SHP77 treated with DMSO at 0.1 percent for 48 hours (cell line): ENCODE measurements at regions not wholly inside any gene's neighbourhood (a gene's known extent, or its start where the extent isn't known, plus 50 kb on each side); places are given as distances from the start of the nearest gene placed in this dataset.
"Not testable (repeated sequence)": the region's sequence is repeated elsewhere in the genome, so short reads cannot be mapped to it uniquely, and the experiment has no call there.

Experiments
- DNase-seq: peaks from one replicate; lab custom pipeline; 2025; lab: John Stamatoyannopoulos, UW

- DNase-seq, result no peak
Measured at GRCh38 chr17:33944412-33944811, 310.7 kb upstream of the CCL2 start.

DNA sequence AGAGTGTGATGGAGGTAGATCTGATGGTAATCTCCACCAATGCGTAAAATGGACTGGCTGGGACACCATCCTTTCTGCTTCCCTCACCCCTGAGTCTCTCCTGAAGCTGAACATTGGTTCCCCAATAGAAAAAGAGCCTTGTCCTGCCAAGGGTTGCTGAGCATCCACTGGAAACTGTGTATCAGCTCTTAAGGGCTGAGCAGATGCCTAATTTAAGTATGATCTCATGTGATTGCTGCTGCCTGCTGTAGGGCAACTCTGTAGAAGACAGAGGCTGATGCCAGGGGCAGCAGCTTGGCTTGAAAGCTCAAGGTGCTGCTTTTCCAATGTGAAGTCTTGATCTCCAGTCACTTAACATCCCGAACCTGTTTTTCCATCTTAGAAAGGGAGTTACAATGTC lies 310.3 kb upstream of the CCL2 start:
- no peak for DNase-seq

DNA sequence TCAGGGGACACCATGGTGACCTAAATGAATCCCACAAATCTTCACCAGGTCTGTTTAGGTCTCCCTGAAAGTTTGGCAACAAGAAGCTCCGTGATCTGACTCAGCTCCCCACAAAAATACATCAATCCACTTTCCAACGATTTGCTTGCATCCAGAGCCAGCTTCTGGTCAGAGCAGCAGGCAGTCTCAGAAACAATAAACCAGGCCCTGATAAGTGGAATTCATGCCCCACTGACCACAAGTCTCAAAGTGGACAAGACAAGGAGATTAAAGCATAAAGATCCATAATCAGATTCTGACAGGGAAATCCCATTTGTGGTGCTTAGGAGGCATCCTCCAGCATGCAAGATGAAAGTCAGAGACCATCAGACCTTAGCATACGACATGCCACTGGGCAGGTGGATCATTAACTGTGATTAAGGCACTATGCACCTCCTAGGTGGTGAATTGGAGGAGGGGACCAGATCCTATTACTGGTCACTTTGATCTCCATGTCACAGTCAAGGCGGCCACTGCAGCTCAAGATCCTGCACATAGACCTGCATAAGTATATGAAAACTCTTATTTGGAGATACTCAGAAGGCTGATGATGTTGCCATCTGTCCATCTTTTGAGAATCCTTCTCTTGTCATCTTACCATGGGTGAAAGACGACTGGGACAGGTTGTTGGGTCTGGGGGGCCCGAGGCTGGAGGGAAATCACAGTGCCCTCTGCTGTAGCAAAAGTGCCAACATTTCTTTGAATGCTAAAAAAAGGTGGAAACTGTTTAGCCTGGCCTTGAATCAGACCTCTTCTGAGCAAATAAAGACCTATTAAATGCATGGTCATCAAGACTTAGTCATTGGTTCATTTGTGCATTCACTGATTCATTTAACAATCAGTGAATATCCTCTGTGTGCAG lies 309.2 kb upstream of the CCL2 start:
- no peak for DNase-seq

DNA sequence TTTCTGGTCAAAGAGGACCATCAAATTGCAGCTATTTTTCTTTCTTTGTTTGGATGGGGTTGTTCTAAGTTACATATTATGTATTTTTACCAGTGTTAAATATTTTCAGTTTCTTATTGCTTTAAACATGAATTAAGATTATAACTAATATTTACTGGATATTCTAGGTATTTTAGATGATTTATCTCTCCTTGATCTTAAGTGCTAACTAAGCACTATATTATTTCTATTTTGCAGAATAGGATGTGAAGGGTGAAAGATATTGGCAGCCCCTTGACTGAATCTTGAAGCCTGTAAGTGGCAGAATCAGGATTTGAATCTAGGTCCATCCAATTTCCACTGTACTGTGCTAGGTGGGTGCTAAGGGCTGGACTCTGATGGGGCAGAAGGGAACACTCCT lies 307.3 kb upstream of the CCL2 start:
- no peak for DNase-seq

GRCh38 chr17:33948309-33948708 lies 306.8 kb upstream of the CCL2 start:
- no peak for DNase-seq

DNA sequence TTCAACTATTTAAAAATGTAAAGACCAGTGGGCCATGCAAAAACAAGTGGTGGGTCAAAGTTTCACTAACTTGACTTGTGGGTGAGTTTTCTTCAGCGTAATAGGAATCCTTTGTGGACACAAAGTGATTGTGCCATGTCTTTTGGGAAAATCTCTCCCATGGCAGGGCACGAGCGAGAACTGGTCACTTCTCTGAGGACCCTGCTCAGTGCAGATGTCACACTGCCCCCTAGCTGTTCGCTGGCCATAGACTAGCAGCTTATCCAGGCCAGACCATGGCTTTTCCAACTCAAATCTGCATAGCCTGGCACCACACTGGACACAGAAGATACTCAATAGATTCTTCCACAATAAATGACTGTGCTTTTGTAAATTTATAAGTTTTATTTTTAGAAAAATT lies 306.0 kb upstream of the CCL2 start:
- no peak for DNase-seq

DNA sequence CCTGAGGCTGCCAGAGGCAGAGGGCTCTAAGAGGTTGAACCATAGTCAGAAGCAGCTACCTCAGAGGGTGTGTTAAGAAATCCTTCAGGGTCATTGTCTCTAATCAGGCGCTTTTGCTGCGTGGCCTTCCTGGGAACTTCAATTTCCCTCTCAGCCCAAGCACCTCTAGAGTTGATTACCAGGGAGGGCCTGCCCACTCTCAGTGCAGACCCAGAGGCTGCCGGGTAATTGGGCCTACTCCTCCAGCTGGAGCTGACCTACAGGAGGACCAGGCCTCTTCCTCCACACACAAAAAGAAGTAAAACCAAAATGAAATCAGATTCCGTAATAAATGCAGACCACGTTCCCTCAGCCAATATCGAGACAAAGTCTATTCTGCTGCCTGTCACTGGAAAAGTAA lies 305.0 kb upstream of the CCL2 start:
- no peak for DNase-seq

DNA sequence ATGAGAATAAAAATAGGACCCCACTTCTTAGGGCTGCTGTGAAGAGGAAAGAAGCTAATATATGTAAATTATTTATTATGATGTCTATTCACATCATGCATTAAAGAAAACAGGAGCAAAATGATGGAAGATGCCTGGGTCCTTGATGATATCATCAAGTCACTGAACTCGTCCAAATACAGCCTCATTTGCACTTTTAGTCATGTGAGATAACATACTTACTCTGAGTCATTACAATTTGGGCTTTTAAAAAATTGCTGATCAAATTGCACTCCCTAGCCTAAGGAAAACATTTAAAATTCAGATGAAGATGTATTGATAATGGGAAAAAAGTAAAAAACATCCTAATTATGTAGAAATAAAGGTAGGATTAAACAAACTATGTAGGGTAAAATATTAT lies 302.7 kb upstream of the CCL2 start:
- DNase-seq, result no peak

DNA sequence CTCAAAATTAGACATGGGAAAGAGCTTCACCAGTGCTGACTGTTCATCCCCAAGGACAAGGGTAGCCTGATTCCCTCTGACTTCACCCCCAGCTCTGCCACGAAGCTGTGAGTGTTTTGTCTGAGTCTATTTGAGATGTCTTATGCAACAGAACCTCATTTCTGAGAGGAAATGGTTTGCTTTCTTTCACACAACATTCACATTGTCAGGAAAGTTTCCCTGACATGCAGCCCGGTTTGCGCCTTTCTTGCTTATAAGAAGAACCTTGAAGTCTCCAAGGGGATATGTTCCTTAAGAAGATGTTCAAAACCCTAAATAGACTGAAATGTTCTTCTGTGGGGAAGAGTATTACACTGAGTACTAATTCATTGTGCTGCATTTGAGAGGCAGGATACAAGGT lies 300.5 kb upstream of the CCL2 start:
- DNase-seq, result no peak

DNA sequence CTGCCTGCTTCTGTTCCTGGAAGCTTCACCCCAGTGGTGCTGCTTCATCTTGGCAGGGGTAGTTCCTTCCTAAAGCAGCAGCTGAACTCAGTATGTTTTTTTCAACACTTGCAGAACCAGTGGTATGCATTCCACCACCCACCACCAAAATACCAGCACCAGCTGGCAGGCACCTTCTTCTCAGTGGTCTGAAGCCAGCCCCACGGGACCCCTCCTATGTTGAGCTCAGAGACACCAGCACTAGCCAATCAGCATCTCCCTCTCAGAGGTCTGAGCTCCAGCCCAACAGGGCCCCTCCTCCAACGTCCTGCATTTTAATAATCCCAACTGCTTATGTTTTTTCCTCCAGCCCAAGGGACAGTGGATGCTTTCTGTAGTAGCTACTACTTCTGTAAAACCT lies 299.6 kb upstream of the CCL2 start:
- DNase-seq, result no peak

DNA sequence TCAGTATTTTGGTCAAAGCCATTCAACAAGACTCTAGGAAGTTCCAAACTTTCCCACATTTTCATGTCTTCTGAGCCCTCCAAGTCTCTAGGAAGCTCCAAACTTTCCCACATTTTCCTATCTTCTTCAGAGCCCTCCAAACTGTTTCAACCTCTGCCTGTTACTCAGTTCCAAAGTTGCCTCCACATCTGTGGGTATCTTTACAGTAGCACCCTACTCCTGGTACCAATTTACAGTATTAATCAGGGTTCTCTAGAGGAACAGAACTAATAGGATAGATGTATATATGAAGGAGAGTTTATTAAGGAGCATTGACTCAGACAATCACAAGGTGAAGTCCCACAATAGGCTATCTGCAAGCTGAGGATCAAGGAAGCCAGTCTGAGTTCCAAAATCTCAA lies 296.0 kb upstream of the CCL2 start:
- DNase-seq, result not testable (repeated sequence)

DNA sequence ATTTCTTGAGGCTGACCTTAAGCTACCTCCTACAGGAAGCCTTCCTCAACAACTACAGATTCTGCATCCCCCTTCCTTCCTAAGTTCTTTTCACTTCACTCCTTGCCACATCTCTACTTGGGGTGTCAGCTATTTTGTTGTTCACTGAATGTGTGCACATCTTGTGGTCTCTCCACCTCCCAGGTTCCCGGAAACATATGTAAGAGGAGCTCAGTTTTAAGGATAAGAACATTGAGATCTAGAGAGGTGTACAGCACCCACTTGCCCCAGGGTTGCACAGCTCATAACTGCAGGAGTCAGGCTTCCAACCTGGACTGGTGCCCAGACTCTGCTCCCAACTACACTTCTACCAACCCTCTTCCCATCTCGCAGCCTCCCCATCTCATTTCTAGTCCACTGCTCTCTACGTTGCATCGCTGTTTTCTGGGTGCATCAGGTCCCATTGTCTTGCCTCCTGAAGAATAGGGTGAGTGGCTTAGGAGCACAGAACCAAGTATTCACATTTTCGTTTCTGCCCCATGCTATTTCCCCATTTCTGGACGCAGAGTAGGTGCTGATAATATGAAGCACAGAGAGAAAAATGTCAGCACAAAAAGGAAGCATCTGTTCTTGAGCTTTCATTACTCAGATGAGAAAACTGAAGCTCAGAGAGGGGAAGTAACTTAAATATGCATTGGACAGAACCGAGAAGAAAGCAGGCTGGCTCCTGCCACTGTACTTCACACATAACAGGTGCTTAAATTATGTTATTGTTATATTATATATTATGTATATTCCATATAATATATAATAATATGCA lies 292.0 kb upstream of the CCL2 start:
- no peak for DNase-seq

- no peak for DNase-seq
Measured at GRCh38 chr17:33964344-33964979, 290.6 kb upstream of the CCL2 start.

- DNase-seq, result no peak
Measured at GRCh38 chr17:33966410-33967059, 288.6 kb upstream of the CCL2 start.

GRCh38 chr17:33967608-33968349 lies 287.3 kb upstream of the CCL2 start:
- no peak for DNase-seq

- no peak for DNase-seq
Measured at GRCh38 chr17:33968350-33969044, 286.6 kb upstream of the CCL2 start.

DNA sequence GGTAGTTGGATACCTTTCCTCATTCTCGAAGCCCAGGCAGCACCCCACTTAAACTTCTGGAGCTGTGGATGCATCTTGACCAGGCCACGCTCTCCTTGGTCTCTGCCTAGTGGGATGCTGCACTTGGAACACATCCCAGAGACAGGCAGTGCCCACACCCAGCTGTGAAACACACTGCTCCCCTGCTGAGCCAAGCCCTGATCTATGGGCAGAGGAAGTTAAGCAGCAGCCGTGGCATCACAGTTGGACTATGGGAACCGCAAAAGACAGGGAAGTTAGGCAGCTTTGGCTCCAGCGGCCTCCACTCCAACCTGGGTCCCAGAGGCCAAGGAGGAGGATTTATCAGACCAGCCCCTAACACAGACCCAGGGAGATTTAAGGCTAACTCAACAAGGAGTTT lies 284.8 kb upstream of the CCL2 start:
- no peak for DNase-seq

GRCh38 chr17:33972763-33973162 lies 282.3 kb upstream of the CCL2 start:
- DNase-seq, result no peak

DNA sequence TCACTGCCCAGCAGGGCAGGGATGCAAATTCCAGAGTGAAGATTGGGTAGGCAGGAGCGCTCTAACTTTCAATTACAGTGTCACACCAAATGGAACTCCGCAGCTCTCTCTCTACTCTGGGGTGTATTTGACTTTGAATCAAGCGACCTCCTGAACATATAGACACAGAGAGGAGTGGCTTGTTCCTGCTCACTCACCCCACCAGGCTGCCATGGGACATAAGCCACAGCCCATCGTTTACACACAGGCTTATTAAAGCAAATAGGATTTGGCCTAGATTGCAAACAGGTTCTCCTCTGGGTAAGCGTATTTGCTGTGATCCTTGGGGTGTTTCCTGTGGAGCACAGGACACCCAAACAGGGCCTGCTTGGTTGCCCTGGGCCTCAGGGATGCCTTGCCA lies 281.6 kb upstream of the CCL2 start:
- DNase-seq, result no peak

- no peak for DNase-seq
Measured at GRCh38 chr17:33974276-33974675, 280.8 kb upstream of the CCL2 start.

DNA sequence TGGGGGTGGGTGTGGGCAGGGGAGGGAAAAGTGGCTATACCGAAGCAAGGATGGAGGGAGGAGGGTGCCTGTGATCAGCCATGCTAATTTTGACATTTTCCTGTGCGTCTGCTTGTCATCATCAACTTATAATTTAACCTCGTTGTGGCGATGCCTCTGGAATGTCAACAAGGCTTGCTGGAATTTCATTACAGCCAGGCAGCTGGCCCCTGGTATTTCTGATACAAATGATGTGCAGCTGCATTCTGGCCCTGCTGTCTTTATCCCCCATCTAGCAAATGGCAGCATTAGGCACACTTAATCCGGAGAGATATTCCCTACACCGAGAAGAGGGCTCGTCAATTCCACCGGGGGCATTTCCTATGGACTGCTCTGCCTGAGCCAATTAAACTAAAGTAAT lies 278.3 kb upstream of the CCL2 start:
- no peak for DNase-seq
